ENCODE measurements at regions not wholly inside any gene's neighbourhood (a gene's known extent, or its start where the extent isn't known, plus 50 kb on each side); places are given as distances from the start of the nearest gene placed in this dataset.

DNA sequence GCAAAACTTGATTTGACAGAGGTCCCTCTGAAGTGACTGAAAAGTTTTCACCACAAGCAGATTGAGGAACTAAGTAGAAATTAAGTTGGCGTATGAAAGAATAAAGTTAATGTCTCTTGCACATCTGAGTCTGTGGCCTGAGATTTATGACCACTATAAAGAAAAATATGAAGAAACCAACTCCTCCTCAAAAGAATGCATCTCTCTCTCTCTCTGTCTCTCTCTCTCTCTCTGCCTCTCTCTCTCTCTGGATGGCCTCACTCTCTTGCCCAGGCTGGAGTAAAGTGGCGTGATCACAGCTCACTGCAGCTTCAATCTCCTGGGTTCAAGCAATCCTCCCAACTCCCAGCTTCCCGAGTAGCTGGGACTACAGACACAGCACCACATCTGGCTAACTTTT is 55.2 kb downstream of the RPL22L1 start:
- no peaks in the 10 kb centered on the region for H3K4me1 Mint-ChIP-seq
- H3K4me3 Mint-ChIP-seq = no peak overlapping the region
- no peak overlapping the region for H3K27ac Mint-ChIP-seq
- ATAC-seq (ENCODE audit: low read depth) = no peak
- no peaks in the 10 kb centered on the region for H3K9me3 Mint-ChIP-seq
- TF ChIP-seq CTCF (IDR thresholded peaks at IDR 0.05) = no peak
- DNase-seq = no peak
- no peaks in the 10 kb centered on the region for H3K36me3 Mint-ChIP-seq (ENCODE audit: low read depth)
- ChIA-PET POLR2A (interaction anchor here (0.7 kb wide), 1 partner anchor 49 kb away, joined by 3 read pairs; no protein-coding TSS in a partner anchor), CTCF (no interaction called here)
- H3K27me3 Mint-ChIP-seq = peaks cover 2% of the 10 kb centered on the region
- intact Hi-C loops (cut with micrococcal nuclease) = loop anchor here (5.0 kb wide), 2 partner anchors 948 to 1668 kb away; partner anchors contain the start of gene LRRC31

DNA sequence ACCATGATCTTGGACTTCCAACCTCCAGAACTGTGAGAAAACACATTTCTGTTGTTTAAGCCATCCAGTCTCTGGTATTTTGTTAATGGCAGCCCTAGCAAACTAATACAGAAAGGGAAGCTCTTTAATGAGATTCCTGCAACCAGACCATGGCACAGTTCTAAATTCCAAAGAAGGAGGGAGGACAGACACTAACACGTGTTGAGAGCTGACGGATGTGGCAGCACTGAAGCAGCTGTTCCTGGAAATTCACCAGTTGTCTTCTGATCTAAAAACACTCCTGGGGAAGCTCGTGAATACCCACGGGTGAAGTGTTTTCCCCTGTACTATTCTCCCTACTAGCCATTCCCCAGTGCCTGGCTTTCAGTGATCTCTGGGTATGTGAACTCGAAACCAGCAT is 56.7 kb downstream of the RPL22L1 start:
- TF ChIP-seq CTCF (IDR thresholded peaks at IDR 0.05) = no peak
- ATAC-seq (ENCODE audit: low read depth) (no peak), DNase-seq (no peak)
- POLR2A ChIA-PET = no interaction called here
- Mint-ChIP-seq H3K4me1 (no peaks in the 10 kb centered on the region), H3K27ac (no peak overlapping the region), H3K36me3 (ENCODE audit: low read depth) (no peaks in the 10 kb centered on the region), H3K27me3 (no peaks in the 10 kb centered on the region), H3K9me3 (no peaks in the 10 kb centered on the region), H3K4me3 (no peak overlapping the region)
- intact Hi-C loops (cut with micrococcal nuclease) = loop anchor here (5.0 kb wide), 2 partner anchors 946 to 1666 kb away; partner anchors contain the start of gene LRRC31
- CTCF ChIA-PET = interaction anchor here (1.2 to 4.7 kb wide), 4 partner anchors 20 to 624 kb away, joined by 4 to 46 read pairs (median 6); no protein-coding TSS in a partner anchor

- no peaks in the 10 kb centered on the region for H3K27me3 Mint-ChIP-seq
- DNase-seq (peak; percentile 30), ATAC-seq (ENCODE audit: low read depth) (peak; percentile 97)
- no peaks in the 10 kb centered on the region for H3K9me3 Mint-ChIP-seq
- POLR2A ChIA-PET = interaction anchor here (0.6 kb wide), 1 partner anchor 648 kb away, joined by 3 read pairs; the partner anchor contains the start of gene TNIK
- CTCF ChIA-PET = interaction anchor here (0.9 to 4.7 kb wide), 18 partner anchors 10 to 1049 kb away, joined by 3 to 46 read pairs (median 4); no protein-coding TSS in a partner anchor
- no peak overlapping the region for H3K4me3 Mint-ChIP-seq
- peak; percentile 84 for TF ChIP-seq CTCF (IDR thresholded peaks at IDR 0.05)
- intact Hi-C loops (cut with micrococcal nuclease) = loop anchor here (1.0 to 5.0 kb wide), 6 partner anchors 398 to 1665 kb away; partner anchors contain the start of genes GPR160 and LRRC31
- H3K36me3 Mint-ChIP-seq (ENCODE audit: low read depth) = no peaks in the 10 kb centered on the region
- no peak overlapping the region for H3K27ac Mint-ChIP-seq
- no peaks in the 10 kb centered on the region for H3K4me1 Mint-ChIP-seq
These were observed 57.9 kb downstream of the RPL22L1 start for GRCh38 chr3:170811928-170812591.

- Mint-ChIP-seq H3K4me3 (no peak overlapping the region), H3K27me3 (no peaks in the 10 kb centered on the region), H3K4me1 (no peaks in the 10 kb centered on the region), H3K9me3 (no peaks in the 10 kb centered on the region), H3K36me3 (ENCODE audit: low read depth) (no peaks in the 10 kb centered on the region), H3K27ac (no peak overlapping the region)
- ATAC-seq (ENCODE audit: low read depth) (no peak), DNase-seq (no peak)
- ChIA-PET CTCF (interaction anchor here (0.9 to 4.7 kb wide), 17 partner anchors 9 to 1048 kb away, joined by 3 to 46 read pairs (median 5); no protein-coding TSS in a partner anchor), POLR2A (interaction anchor here (0.6 kb wide), 1 partner anchor 649 kb away, joined by 3 read pairs; the partner anchor contains the start of gene TNIK)
- TF ChIP-seq CTCF (IDR thresholded peaks at IDR 0.05) = no peak
- intact Hi-C loops (cut with micrococcal nuclease) = loop anchor here (5.0 kb wide), 2 partner anchors 944 to 1664 kb away; partner anchors contain the start of gene LRRC31
These were observed 58.5 kb downstream of the RPL22L1 start for GRCh38 chr3:170811515-170811914.

DNA sequence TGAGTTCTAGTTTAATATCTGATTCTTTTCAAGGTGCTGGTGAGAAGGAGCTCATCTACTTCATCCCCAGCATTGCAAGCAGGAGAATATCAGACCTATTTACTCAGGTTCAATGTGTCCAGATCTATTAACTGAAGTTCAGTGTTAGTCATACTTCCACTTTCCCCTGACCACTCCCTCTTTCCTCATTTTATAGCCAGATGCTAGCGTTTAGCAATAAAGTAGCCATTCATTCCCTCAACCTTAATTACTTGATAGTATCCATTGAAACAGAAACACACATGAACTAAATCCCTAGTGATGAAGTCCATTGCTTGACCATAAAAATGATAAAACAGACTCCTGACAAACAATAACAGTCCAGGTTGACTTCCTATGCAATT is 60.0 kb downstream of the RPL22L1 start:
- TF ChIP-seq CTCF (IDR thresholded peaks at IDR 0.05) = no peak
- H3K4me1 Mint-ChIP-seq = no peaks in the 10 kb centered on the region
- POLR2A ChIA-PET = no interaction called here
- H3K36me3 Mint-ChIP-seq (ENCODE audit: low read depth) = no peaks in the 10 kb centered on the region
- no peak overlapping the region for H3K27ac Mint-ChIP-seq
- CTCF ChIA-PET = interaction anchor here (1.0 to 4.7 kb wide), 4 partner anchors 53 to 501 kb away, joined by 3 to 46 read pairs (median 10); no protein-coding TSS in a partner anchor
- intact Hi-C loops (cut with micrococcal nuclease) = loop anchor here (5.0 kb wide), 2 partner anchors 943 to 1663 kb away; partner anchors contain the start of gene LRRC31
- H3K27me3 Mint-ChIP-seq = peaks cover 3% of the 10 kb centered on the region
- H3K4me3 Mint-ChIP-seq = no peak overlapping the region
- no peak for ATAC-seq (ENCODE audit: low read depth)
- peaks cover 3% of the 10 kb centered on the region for H3K9me3 Mint-ChIP-seq
- DNase-seq = no peak
